Astrocyte (in vitro differentiated cells and primary cell): ENCODE measurements at regions not wholly inside any gene's neighbourhood (a gene's known extent, or its start where the extent isn't known, plus 50 kb on each side); places are given as distances from the start of the nearest gene placed in this dataset.

ENCODE experiments used
- CTCF ChIP-seq: IDR thresholded peaks from 2 replicates; pipeline ENCODE4 v1.5.1; 2011; ENCODE audit warnings: low read depth, mild to moderate bottlenecking, inconsistent platforms, low read length, moderate library complexity; ENCODE audit not compliant: insufficient read depth
- EZH2 ChIP-seq: IDR thresholded peaks from 2 replicates; pipeline ENCODE4 v1.6.1; 2012; ENCODE audit warnings: mild to moderate bottlenecking, low read length, inconsistent platforms; ENCODE audit not compliant: insufficient read depth

- no peak for TF ChIP-seq CTCF
- TF ChIP-seq EZH2, result no peak
These were observed 337.8 kb upstream of the DSEL start for GRCh38 chr18:67854340-67854739.
